CD4-positive, alpha-beta T cell (primary cell): ENCODE measurements at regions not wholly inside any gene's neighbourhood (a gene's known extent, or its start where the extent isn't known, plus 50 kb on each side); places are given as distances from the start of the nearest gene placed in this dataset.
"Not testable (repeated sequence)": the region's sequence is repeated elsewhere in the genome, so short reads cannot be mapped to it uniquely, and the experiment has no call there.

Experiments used
- ATAC-seq: fragments of 200-7000 bp; cut with Tn5 transposase; one replicate; pipeline ENCODE4 v1.10.0; 2022; ENCODE audit warnings: mild to moderate bottlenecking; ENCODE audit not compliant: poor library complexity
- CTCF ChIA-PET: fragments of 350-600 bp; sonication (Branson Sonifier 250); formaldehyde crosslinking; loops from one replicate; lab custom pipeline; 2021; ENCODE audit warnings: antibody characterized with exemption, inconsistent platforms; lab: Charles Lee
- POLR2A ChIA-PET: fragments of 350-600 bp; sonication (Branson Sonifier 250); formaldehyde crosslinking; loops from one replicate; lab custom pipeline; 2021; ENCODE audit warnings: antibody characterized with exemption, inconsistent platforms; lab: Charles Lee
- DNase-seq, 14 experiments: peaks; one replicate each; pipeline ENCODE4 v3.0.0-alpha.2; 2013 to 2020; ENCODE audit warnings: mixed read lengths in 2 of 14
- H3K27ac ChIP-seq, 2 donors: one replicate each; pipeline versions ENCODE4 v1.5.1 to v1.7.0; 2013; ENCODE audit warnings: low read length in 2 of 2, low read depth in 1 of 2, mild to moderate bottlenecking in 1 of 2
- H3K27me3 ChIP-seq, 2 experiments: 1 replicate in 1 of 2; 2 replicates in 1 of 2; pipeline versions ENCODE4 v1.6.1 to v1.7.0; 2013; ENCODE audit warnings: low read length in 2 of 2, control low read depth in 1 of 2, mild to moderate bottlenecking in 1 of 2, moderate library complexity in 1 of 2; ENCODE audit not compliant: insufficient read depth in 2 of 2, control insufficient read depth in 1 of 2
- H3K36me3 ChIP-seq: one replicate; pipeline ENCODE4 v1.6.1; 2013; ENCODE audit warnings: low read length, control low read depth; ENCODE audit not compliant: insufficient read depth
- H3K4me1 ChIP-seq: one replicate; pipeline ENCODE4 v1.6.1; 2013; ENCODE audit warnings: low read length, control low read depth; ENCODE audit not compliant: insufficient read depth
- H3K4me3 ChIP-seq: one replicate; pipeline ENCODE4 v1.5.1; 2013; ENCODE audit warnings: mild to moderate bottlenecking, low read length, moderate library complexity
- H3K9me3 ChIP-seq, 2 experiments: 1 replicate in 1 of 2; 2 replicates in 1 of 2; pipeline versions ENCODE4 v1.6.1 to v1.7.0; 2013; ENCODE audit warnings: low read length in 2 of 2, mild to moderate bottlenecking in 2 of 2, control low read depth in 1 of 2, moderate library complexity in 1 of 2; ENCODE audit not compliant: control insufficient read depth in 1 of 2, insufficient read depth in 1 of 2
- H3K27ac Mint-ChIP-seq: one replicate; pipeline ENCODE4 v1.8.0; 2020; ENCODE audit warnings: mixed read lengths
- H3K27me3 Mint-ChIP-seq: one replicate; pipeline ENCODE4 v1.8.0; 2021; ENCODE audit warnings: mixed read lengths
- H3K36me3 Mint-ChIP-seq: one replicate; pipeline ENCODE4 v1.8.0; 2021; ENCODE audit warnings: low read depth, mixed read lengths
- H3K4me1 Mint-ChIP-seq: one replicate; pipeline ENCODE4 v1.8.0; 2021; ENCODE audit warnings: low read depth, mixed read lengths
- H3K4me3 Mint-ChIP-seq: one replicate; pipeline ENCODE4 v1.8.0; 2020; ENCODE audit warnings: mild to moderate bottlenecking, mixed read lengths
- H3K9me3 Mint-ChIP-seq: one replicate; pipeline ENCODE4 v1.8.0; 2020; ENCODE audit warnings: mixed read lengths
- intact Hi-C, 2 experiments: fragments of 100-400 bp; cut with DNase I in 1 of 2; cut with micrococcal nuclease in 1 of 2; formaldehyde crosslinking; loops; one replicate each; pipeline versions ENCODE4 v1.15.1 to v1.9.0; 2023 to 2025; cut with DNase I, micrococcal nuclease

DNA sequence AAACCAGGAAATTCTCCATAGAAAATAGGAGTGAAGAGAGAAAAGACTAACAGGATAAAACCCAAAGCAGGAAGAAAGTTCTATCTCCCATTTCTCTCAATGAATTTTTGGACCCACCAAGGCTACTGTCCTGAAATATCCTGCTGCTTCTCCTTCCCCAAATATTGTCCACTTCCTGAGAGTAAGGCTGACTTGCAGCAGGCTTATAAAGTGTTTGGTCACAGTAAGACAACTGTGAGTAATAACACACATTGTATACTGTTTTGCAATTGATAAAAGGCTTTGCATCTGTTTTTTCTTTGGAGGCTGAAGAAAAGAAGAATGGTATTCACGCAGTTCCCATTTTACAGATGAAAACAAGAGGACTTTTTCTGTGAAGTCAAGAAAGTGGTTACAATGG is 52.8 kb downstream of the FOXD4L6 start:
- H3K4me1 Mint-ChIP-seq, intact Hi-C loops, CTCF ChIA-PET, H3K4me3 ChIP-seq, ATAC-seq, POLR2A ChIA-PET, H3K27me3 ChIP-seq, H3K4me1 ChIP-seq, DNase-seq, H3K27ac Mint-ChIP-seq, H3K4me3 Mint-ChIP-seq, H3K9me3 Mint-ChIP-seq, H3K36me3 ChIP-seq, H3K36me3 Mint-ChIP-seq, H3K27ac ChIP-seq, H3K9me3 ChIP-seq: not testable (repeated sequence)
- peaks cover 46% of the 10 kb centered on the region for H3K27me3 Mint-ChIP-seq

GRCh38 chr9:41074356-41074942 is 54.0 kb downstream of the FOXD4L6 start:
- H3K4me3 ChIP-seq = peak overlapping the region; percentile 26
- H3K9me3 Mint-ChIP-seq, H3K4me1 Mint-ChIP-seq, CTCF ChIA-PET, H3K27me3 ChIP-seq, POLR2A ChIA-PET, H3K36me3 Mint-ChIP-seq, H3K4me1 ChIP-seq, H3K36me3 ChIP-seq, H3K27ac ChIP-seq, H3K27ac Mint-ChIP-seq, intact Hi-C loops, H3K9me3 ChIP-seq: not testable (repeated sequence)
- DNase-seq = peak in 3 of 14 experiments; percentile 3 to 7 (median 5)
- peak overlapping the region; percentile 70 for H3K4me3 Mint-ChIP-seq
- ATAC-seq = peak; percentile 26
- H3K27me3 Mint-ChIP-seq = peaks cover 41% of the 10 kb centered on the region

DNA sequence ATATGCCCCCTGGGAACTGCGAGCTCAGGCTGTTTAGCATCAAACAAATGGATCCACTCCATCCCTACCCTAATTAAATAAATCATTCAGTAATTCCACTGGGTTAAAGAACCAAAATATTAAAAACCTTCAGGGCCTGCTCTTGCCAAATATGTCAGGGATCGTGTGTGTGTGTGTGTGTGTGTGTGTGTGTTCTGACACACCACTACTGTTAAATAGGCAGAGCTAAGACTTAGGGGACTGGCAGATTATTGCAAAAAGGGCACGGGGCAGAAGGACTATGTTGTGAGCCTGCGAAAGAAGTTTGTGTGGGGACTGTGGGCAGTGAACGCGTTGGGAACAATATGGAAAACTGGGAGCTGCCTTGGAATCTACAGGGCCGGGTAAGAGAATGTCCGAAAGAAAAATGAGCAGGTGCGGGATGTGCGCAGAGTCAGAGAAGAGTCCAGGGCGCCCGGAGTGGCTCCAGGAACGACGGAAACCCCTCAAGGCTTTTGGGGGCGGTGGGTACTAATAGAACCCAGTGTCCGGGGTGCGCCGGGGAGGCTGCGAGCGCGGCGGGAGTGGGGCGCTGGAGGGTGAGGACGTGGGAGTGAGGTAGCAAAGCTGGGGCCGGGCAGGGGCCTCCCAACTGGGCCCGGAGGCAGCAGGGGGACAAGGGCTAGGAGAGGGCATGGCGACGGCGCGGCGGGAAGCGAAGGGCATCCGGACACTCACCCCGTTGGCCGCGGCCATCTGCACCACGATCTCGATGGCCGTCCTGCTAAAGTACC is 54.8 kb downstream of the FOXD4L6 start:
- H3K4me1 ChIP-seq, H3K36me3 Mint-ChIP-seq, H3K27ac ChIP-seq, H3K36me3 ChIP-seq, intact Hi-C loops, POLR2A ChIA-PET, H3K27ac Mint-ChIP-seq, DNase-seq, ATAC-seq, H3K4me3 Mint-ChIP-seq, H3K27me3 ChIP-seq, CTCF ChIA-PET, H3K4me3 ChIP-seq, H3K9me3 Mint-ChIP-seq, H3K4me1 Mint-ChIP-seq, H3K9me3 ChIP-seq: not testable (repeated sequence)
- H3K27me3 Mint-ChIP-seq = peaks cover 41% of the 10 kb centered on the region

GRCh38 chr9:41064125-41064795 is 64.2 kb downstream of the FOXD4L6 start:
- CTCF ChIA-PET, POLR2A ChIA-PET, H3K27me3 Mint-ChIP-seq, H3K4me3 ChIP-seq, H3K27ac Mint-ChIP-seq, H3K9me3 Mint-ChIP-seq, H3K9me3 ChIP-seq, H3K36me3 ChIP-seq, H3K36me3 Mint-ChIP-seq, H3K27me3 ChIP-seq, intact Hi-C loops, H3K27ac ChIP-seq, H3K4me1 ChIP-seq: not testable (repeated sequence)
- ATAC-seq (peak; percentile 80), DNase-seq (peak in 12 of 14 experiments; percentile 10 to 67 (median 36))
- Mint-ChIP-seq H3K4me1 (peaks cover 11% of the 10 kb centered on the region), H3K4me3 (peak overlapping the region; percentile 67)

DNA sequence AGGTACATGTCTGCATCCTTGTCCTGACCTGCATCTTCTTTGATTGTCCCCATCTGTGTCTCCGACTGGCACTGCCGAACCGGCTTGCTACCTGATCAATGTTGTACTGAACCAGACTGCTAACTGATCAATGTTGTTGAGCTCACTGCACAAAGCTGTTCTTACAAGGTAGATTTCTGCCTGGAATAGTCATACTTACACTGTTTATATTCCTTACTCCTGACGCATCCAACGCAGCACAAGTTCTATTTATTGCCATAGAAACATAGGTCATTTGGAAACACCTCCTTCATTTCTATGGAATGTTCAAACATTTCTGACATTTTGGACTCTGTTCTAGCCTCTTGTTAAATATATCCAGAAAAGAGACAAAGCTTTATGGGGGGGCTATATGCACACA is 65.2 kb downstream of the FOXD4L6 start:
- POLR2A ChIA-PET, H3K27me3 Mint-ChIP-seq, H3K4me3 ChIP-seq, H3K4me1 ChIP-seq, H3K4me3 Mint-ChIP-seq, H3K27ac ChIP-seq, H3K9me3 Mint-ChIP-seq, intact Hi-C loops, CTCF ChIA-PET, H3K9me3 ChIP-seq, H3K27me3 ChIP-seq, H3K36me3 ChIP-seq, ATAC-seq, DNase-seq, H3K36me3 Mint-ChIP-seq, H3K27ac Mint-ChIP-seq: not testable (repeated sequence)
- peaks cover 11% of the 10 kb centered on the region for H3K4me1 Mint-ChIP-seq

DNA sequence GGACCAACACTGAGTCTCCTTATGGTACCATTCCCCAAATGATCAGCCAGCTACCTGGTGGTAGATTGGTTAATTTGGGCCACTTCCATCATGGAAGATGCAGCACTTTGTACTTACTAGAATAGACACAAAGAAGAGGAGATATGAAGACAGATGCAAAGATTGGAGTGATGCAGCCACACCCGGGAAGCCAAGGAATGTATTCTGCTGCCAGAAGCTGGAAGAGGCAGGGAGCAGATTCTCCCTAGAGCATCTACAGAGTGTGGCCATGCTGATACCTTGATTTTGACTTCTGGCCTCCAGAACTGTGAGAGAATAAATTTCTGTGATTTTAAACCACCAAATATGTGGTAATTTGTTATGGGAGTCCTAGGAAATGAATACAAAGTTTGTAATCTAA is 68.9 kb downstream of the FOXD4L6 start:
- H3K4me1 ChIP-seq, H3K27me3 Mint-ChIP-seq, H3K4me1 Mint-ChIP-seq, CTCF ChIA-PET, H3K27ac ChIP-seq, H3K36me3 Mint-ChIP-seq, H3K9me3 Mint-ChIP-seq, ATAC-seq, H3K27ac Mint-ChIP-seq, H3K27me3 ChIP-seq, intact Hi-C loops, H3K4me3 ChIP-seq, H3K9me3 ChIP-seq, POLR2A ChIA-PET, H3K36me3 ChIP-seq, DNase-seq, H3K4me3 Mint-ChIP-seq: not testable (repeated sequence)
